ENCODE measurements at regions not wholly inside any gene's neighbourhood (a gene's known extent, or its start where the extent isn't known, plus 50 kb on each side); places are given as distances from the start of the nearest gene placed in this dataset.
"Not testable (repeated sequence)": the region's sequence is repeated elsewhere in the genome, so short reads cannot be mapped to it uniquely, and the experiment has no call there.

- DNase-seq, result no peak
- no peak for ATAC-seq
- TF ChIP-seq CTCF (IDR thresholded peaks at IDR 0.05), result no peak
- Histone ChIP-seq H3K9me3 (no peaks in the 10 kb centered on the region), H3K4me3 (no peak overlapping the region), H3K36me3 (ENCODE audit: low read depth) (no peaks in the 10 kb centered on the region), H3K4me1 (ENCODE audit: low read depth) (no peaks in the 10 kb centered on the region)
- intact Hi-C loops (cut with DNase I, micrococcal nuclease), result no loop called here
These were observed 270.1 kb downstream of the EIPR1 start for GRCh38 chr2:3107567-3107966.

- H3K9me3 ChIP-seq, result no peaks in the 10 kb centered on the region
- TF ChIP-seq CTCF (IDR thresholded peaks at IDR 0.05), result no peak
- H3K36me3 ChIP-seq (ENCODE audit: low read depth), result no peaks in the 10 kb centered on the region
- H3K4me1 ChIP-seq (ENCODE audit: low read depth), result no peaks in the 10 kb centered on the region
- no peak overlapping the region for H3K4me3 ChIP-seq
- intact Hi-C loops (cut with DNase I, micrococcal nuclease), result no loop called here
- DNase-seq (no peak), ATAC-seq (no peak)
These were observed 271.6 kb downstream of the EIPR1 start for GRCh38 chr2:3105814-3106569.

- not testable (repeated sequence) for DNase-seq, ATAC-seq
These were observed 272.4 kb downstream of the EIPR1 start for GRCh38 chr2:3104958-3105813.

GRCh38 chr2:3104261-3104660, 273.4 kb downstream of the EIPR1 start:
- Histone ChIP-seq H3K4me3 (no peak overlapping the region), H3K9me3 (no peaks in the 10 kb centered on the region), H3K36me3 (ENCODE audit: low read depth) (no peaks in the 10 kb centered on the region), H3K4me1 (ENCODE audit: low read depth) (no peaks in the 10 kb centered on the region)
- intact Hi-C loops (cut with DNase I, micrococcal nuclease), result no loop called here
- ATAC-seq, result no peak
- no peak for DNase-seq
- TF ChIP-seq CTCF (IDR thresholded peaks at IDR 0.05), result no peak

More at GRCh38 chr2:3104958-3105813, 272.4 kb downstream of the EIPR1 start:
- intact Hi-C loops (cut with DNase I, micrococcal nuclease); H3K4me3 ChIP-seq; H3K9me3 ChIP-seq; H3K4me1 ChIP-seq (ENCODE audit: low read depth); H3K36me3 ChIP-seq (ENCODE audit: low read depth): not testable (repeated sequence)

GRCh38 chr2:3102922-3103569, 274.6 kb downstream of the EIPR1 start:
- Histone ChIP-seq H3K4me3 (no peak overlapping the region), H3K36me3 (ENCODE audit: low read depth) (no peaks in the 10 kb centered on the region), H3K4me1 (ENCODE audit: low read depth) (no peaks in the 10 kb centered on the region), H3K9me3 (no peaks in the 10 kb centered on the region)
- intact Hi-C loops (cut with DNase I, micrococcal nuclease), result no loop called here
- ATAC-seq, result no peak
- no peak for TF ChIP-seq CTCF (IDR thresholded peaks at IDR 0.05)
- no peak for DNase-seq

Data from mucosa of descending colon (tissue), 3 donors.